Astrocyte of the spinal cord (primary cell): ENCODE measurements at regions not wholly inside any gene's neighbourhood (a gene's known extent, or its start where the extent isn't known, plus 50 kb on each side); places are given as distances from the start of the nearest gene placed in this dataset.

Experiments used
- DNase-seq: peaks from one replicate; pipeline ENCODE4 v3.0.0; 2011; ENCODE audit warnings: low read depth, low spot score
- H3K4me3 ChIP-seq: 2 replicates; pipeline ENCODE4 v1.5.1; 2011; ENCODE audit warnings: low read depth, mild to moderate bottlenecking, low read length, moderate library complexity
- in situ Hi-C: cut with HindIII; loops from 2 replicates; pipeline ENCODE4 v1.10.0; 2017; ENCODE audit warnings: low sequenced_read_pairs
- TF ChIP-seq, protein P1 (sequence below): IDR thresholded peaks from 2 replicates; pipeline ENCODE4 v1.5.1; 2012; ENCODE audit warnings: low read depth, mild to moderate bottlenecking, low read length, inconsistent platforms

GRCh38 chr11:119810478-119811232 is 81.7 kb upstream of the NECTIN1 start:
- in situ Hi-C loops, result no loop called here
- DNase-seq, result no peak
- TF ChIP-seq, protein P1, sequence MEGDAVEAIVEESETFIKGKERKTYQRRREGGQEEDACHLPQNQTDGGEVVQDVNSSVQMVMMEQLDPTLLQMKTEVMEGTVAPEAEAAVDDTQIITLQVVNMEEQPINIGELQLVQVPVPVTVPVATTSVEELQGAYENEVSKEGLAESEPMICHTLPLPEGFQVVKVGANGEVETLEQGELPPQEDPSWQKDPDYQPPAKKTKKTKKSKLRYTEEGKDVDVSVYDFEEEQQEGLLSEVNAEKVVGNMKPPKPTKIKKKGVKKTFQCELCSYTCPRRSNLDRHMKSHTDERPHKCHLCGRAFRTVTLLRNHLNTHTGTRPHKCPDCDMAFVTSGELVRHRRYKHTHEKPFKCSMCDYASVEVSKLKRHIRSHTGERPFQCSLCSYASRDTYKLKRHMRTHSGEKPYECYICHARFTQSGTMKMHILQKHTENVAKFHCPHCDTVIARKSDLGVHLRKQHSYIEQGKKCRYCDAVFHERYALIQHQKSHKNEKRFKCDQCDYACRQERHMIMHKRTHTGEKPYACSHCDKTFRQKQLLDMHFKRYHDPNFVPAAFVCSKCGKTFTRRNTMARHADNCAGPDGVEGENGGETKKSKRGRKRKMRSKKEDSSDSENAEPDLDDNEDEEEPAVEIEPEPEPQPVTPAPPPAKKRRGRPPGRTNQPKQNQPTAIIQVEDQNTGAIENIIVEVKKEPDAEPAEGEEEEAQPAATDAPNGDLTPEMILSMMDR, result no peak

GRCh38 chr11:119809346-119809745 is 80.3 kb upstream of the NECTIN1 start:
- no peak overlapping the region for H3K4me3 ChIP-seq
- TF ChIP-seq, protein P1, result no peak
- in situ Hi-C loops, result no loop called here
- DNase-seq, result no peak

More at GRCh38 chr11:119810478-119811232, 81.7 kb upstream of the NECTIN1 start:
- no peak overlapping the region for H3K4me3 ChIP-seq

DNA sequence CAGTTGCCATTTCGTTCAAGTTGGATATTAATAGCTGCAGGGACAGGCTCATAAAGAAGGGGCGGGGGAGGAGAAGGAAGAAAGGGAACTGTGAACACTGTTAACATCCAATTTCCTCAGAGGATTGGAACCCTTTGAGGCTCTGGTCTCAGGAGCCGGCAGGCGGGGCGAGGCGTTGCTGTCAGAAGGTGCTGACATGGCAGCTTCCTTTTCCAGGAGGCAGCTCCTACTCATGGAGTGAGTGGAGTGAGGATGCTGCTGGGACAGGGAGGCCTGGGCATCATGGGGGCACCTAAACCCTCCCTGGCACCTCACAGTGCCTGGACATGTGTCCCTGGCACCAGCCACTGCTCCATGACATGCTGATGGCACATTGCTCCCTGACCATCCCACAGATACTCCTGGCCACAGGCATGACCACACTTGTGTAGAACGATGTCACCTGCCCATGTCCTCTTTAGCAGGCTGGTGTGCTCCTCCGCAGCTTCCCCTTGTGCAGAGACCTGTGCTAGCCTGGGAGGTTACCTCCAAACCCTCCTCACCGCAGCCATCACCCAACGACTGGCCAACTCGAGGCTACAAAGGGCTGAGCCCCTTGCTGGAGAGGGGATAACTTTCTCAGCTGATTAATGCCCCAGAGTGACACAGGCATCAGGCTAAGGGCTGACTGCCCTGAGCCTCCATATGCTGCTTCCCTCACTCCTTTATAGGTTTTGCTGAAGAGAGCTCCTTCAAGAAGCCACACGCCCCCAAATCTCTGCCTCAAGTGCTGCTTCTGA is 79.6 kb upstream of the NECTIN1 start:
- H3K4me3 ChIP-seq, result no peak overlapping the region
- TF ChIP-seq, protein P1, result no peak
- in situ Hi-C loops, result no loop called here
- DNase-seq, result no peak

DNA sequence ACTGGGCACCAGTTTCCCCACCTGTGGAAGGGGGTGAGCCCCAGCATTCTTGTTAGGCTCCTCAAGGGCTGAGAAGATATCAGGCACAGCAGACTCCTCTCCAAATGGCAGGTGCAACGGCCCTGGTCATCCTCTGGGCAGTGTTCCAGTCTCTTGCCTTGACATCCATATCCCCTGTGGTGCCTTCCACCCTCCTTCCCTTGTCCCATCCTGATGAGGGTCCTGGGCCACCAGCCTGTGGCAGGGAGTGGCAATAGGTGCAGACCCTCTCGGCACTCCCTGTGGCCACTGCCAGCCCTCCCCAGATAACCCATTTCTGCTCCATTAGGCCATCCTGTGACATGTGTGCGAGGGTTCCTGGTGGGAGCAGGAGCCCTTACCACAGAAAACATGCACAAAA is 78.8 kb upstream of the NECTIN1 start:
- H3K4me3 ChIP-seq, result no peak overlapping the region
- TF ChIP-seq, protein P1, result no peak
- in situ Hi-C loops, result no loop called here
- no peak for DNase-seq

DNA sequence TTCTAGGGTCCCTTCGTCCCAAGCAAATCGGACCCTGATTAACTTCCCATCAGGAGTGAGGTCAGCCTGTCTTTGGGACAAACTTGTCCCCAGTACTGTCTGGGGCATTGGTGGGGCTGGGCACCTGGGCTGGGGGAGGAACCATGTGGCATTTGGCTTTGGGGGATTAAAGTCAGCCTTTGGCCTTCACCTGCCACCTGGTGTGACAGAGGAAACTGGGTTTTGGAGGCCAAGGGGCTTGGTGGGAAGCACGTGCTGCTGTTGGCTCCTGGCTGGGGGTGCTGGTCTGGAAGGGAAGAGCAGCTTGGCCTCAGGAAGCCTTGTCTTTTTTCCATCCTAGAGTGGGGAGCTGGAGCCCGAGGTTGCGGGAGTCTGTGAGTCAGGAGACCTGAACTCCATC is 78.4 kb upstream of the NECTIN1 start:
- no peak overlapping the region for H3K4me3 ChIP-seq
- in situ Hi-C loops, result no loop called here
- TF ChIP-seq, protein P1, result no peak
- DNase-seq, result no peak

DNA sequence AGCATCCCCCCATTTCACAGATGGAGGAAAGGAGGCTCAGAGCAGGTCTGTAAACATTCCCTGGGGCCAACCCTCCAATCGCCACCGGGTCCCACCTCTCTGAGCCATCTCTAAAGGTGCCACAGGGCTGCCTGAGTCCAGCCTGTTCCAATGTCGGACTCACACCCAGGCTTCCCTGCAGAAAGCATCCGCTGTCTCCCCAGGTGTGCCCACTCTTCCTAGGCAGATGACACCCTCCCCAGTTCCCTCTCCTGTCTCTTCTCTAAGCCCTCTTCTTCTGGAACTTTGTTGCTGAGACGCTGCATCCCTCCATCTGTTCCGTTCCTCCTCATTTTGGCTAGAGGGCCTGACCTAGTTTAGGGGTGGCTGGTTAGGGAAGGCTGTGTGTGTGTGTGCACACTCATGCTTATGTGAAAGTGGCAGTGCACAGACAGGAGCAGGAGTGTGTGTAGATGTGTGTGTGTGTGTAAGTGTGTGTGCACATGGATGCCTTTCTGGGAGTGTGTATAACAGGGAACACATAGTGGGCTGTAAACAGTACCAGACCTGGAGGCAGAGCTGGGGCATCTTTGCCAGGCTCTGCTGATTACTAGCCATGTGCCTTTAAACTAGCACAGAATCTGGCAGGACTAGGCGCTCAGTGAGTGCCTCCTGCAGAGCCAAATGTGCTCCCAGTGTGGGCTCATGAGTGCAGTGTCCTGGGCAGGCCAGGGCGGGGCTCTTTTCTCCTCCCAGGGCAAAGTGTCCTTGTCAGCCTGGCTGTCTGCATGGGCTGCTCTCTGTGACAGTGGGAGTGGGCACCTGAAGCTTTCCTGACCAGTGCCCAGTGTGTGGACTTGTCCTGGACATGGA is 77.3 kb upstream of the NECTIN1 start:
- DNase-seq, result no peak
- TF ChIP-seq, protein P1, result no peak
- in situ Hi-C loops, result no loop called here
- H3K4me3 ChIP-seq, result no peak overlapping the region
